ENCODE measurements at regions not wholly inside any gene's neighbourhood (a gene's known extent, or its start where the extent isn't known, plus 50 kb on each side); places are given as distances from the start of the nearest gene placed in this dataset.

GRCh38 chr11:122195790-122196189, 79.8 kb upstream of the BLID start:
- H3K9ac ChIP-seq (ENCODE audit: low read length), result peak overlapping the region; percentile 56; the same call in 1 of the 2 replicates
- ATAC-seq, result no peak
- TF ChIP-seq ZBTB33 (IDR thresholded peaks at IDR 0.05; ENCODE audit: extremely low read depth, insufficient replicate concordance, low read length) (no peak), CTCF (IDR thresholded peaks at IDR 0.05 in 2 of 3, conservative IDR thresholded peaks at IDR 0.05 in 1 of 3; ENCODE audit: borderline replicate concordance in 1 of 3, insufficient read depth in 1 of 3, low read depth in 2 of 3, low read length in 2 of 3) (no peak), POLR2AphosphoS5 (IDR thresholded peaks at IDR 0.05; ENCODE audit: low read depth, low read length) (no peak), EZH2phosphoT487 (IDR thresholded peaks at IDR 0.05; ENCODE audit: borderline replicate concordance) (no peak), CEBPB (IDR thresholded peaks at IDR 0.05; ENCODE audit: low read depth) (no peak), CBX3 (IDR thresholded peaks at IDR 0.05; ENCODE audit: low read depth) (no peak), ZNF274 (IDR thresholded peaks at IDR 0.05; ENCODE audit: low read depth, low read length) (no peak), ELF1 (IDR thresholded peaks at IDR 0.05; ENCODE audit: borderline replicate concordance, low read depth) (no peak), EGR1 (IDR thresholded peaks at IDR 0.05; ENCODE audit: low read depth) (no peak), TCF7L2 (IDR thresholded peaks at IDR 0.05; ENCODE audit: borderline replicate concordance, extremely low read depth, insufficient read depth, insufficient read length) (no peak), MAX (IDR thresholded peaks at IDR 0.05) (no peak), YY1 (IDR thresholded peaks at IDR 0.05; ENCODE audit: extremely low read depth, insufficient replicate concordance, low read depth, low read length) (no peak), SRF (IDR thresholded peaks at IDR 0.05; ENCODE audit: low read depth) (no peak), RAD21 (IDR thresholded peaks at IDR 0.05; ENCODE audit: low read depth) (no peak), SIN3A (IDR thresholded peaks at IDR 0.05; ENCODE audit: low read depth) (no peak), REST (IDR thresholded peaks at IDR 0.05; ENCODE audit: low read depth) (no peak)
- peaks cover 81 to 97% of the 10 kb centered on the region in 2 experiments for H3K4me1 ChIP-seq (ENCODE audit: control insufficient read depth in 1 of 2, insufficient read depth in 2 of 2, low read length in 2 of 2)
- intact Hi-C loops (cut with micrococcal nuclease), result no loop called here
- no peaks in the 10 kb centered on the region for H3K9me3 ChIP-seq (ENCODE audit: control insufficient read depth in 1 of 2, insufficient read depth in 1 of 2, low read depth in 1 of 2, low read length in 2 of 2)
- H3K9me2 ChIP-seq (ENCODE audit: insufficient read depth), result no peaks in the 10 kb centered on the region
- ChIA-PET RAD21 (ENCODE audit: low non-redundant PET in 1 of 2, low total read pairs in 2 of 2, uncharacterized antibody in 2 of 2, unreplicated experiment in 2 of 2) (no interaction called here), CTCF (no interaction called here), POLR2A (interaction anchor here (0.5 to 3.1 kb wide), 6 partner anchors 8 to 42 kb away, joined by 3 to 18 read pairs (median 10); no protein-coding TSS in a partner anchor)
- H3K27me3 ChIP-seq (ENCODE audit: insufficient read depth, low read length), result no peaks in the 10 kb centered on the region
- peaks cover 91% of the 10 kb centered on the region for H3K79me2 ChIP-seq (ENCODE audit: insufficient read depth, low read length)
- H3K36me3 ChIP-seq (ENCODE audit: control insufficient read depth in 1 of 2, insufficient read depth in 2 of 2, low read length in 2 of 2), result peaks cover 0 to 19% of the 10 kb centered on the region in 2 experiments; a peak in 2 of 4 replicates
- H4K20me1 ChIP-seq (ENCODE audit: insufficient read depth), result no peaks in the 10 kb centered on the region
- DNase-seq (ENCODE audit: low read depth, low spot score), result no peak
- H3K4me3 ChIP-seq (replicated peaks in 1 of 2; ENCODE audit: low read depth in 1 of 2, low read length in 2 of 2), result no peak overlapping the region
- H2AFZ ChIP-seq (ENCODE audit: low read depth, low read length, poor library complexity, severe bottlenecking), result no peak overlapping the region
- H3K27ac ChIP-seq (ENCODE audit: low read depth, low read length), result peak overlapping the region; percentile 97
- no TSS peak for BruUV-seq (replicated peaks)
- H3K4me2 ChIP-seq (ENCODE audit: low read length), result peak overlapping the region; percentile 66; the same call in 1 of the 2 replicates

Data from HCT116 (cell line).